Activated T-cell treated with anti-CD3 and anti-CD28 coated beads, Interleukin-2, amount 50 U/mL, for 4 hours (primary cell): ENCODE measurements at regions not wholly inside any gene's neighbourhood (a gene's known extent, or its start where the extent isn't known, plus 50 kb on each side); places are given as distances from the start of the nearest gene placed in this dataset.
"Not testable (repeated sequence)": the region's sequence is repeated elsewhere in the genome, so short reads cannot be mapped to it uniquely, and the experiment has no call there.

ENCODE experiments used
- ATAC-seq, 2 donors: fragments of 200-7000 bp; cut with Tn5 transposase; one replicate each; pipeline ENCODE4 v1.10.0; 2021
- DNase-seq: peaks from one replicate; pipeline ENCODE4 v3.0.0-alpha.2; 2020
- H3K27me3 Mint-ChIP-seq: one replicate; pipeline ENCODE4 v1.8.0; 2021; ENCODE audit warnings: low read depth, mixed read lengths
- H3K36me3 Mint-ChIP-seq: one replicate; pipeline ENCODE4 v1.8.0; 2022; ENCODE audit warnings: mixed read lengths; ENCODE audit not compliant: insufficient read depth
- H3K4me1 Mint-ChIP-seq: one replicate; pipeline ENCODE4 v1.8.0; 2021; ENCODE audit warnings: low read depth, mixed read lengths
- H3K4me3 Mint-ChIP-seq: one replicate; pipeline ENCODE4 v1.8.0; 2021; ENCODE audit warnings: mild to moderate bottlenecking, moderate library complexity, mixed read lengths
- H3K9me3 Mint-ChIP-seq: one replicate; pipeline ENCODE4 v1.8.0; 2021; ENCODE audit warnings: mixed read lengths

DNA sequence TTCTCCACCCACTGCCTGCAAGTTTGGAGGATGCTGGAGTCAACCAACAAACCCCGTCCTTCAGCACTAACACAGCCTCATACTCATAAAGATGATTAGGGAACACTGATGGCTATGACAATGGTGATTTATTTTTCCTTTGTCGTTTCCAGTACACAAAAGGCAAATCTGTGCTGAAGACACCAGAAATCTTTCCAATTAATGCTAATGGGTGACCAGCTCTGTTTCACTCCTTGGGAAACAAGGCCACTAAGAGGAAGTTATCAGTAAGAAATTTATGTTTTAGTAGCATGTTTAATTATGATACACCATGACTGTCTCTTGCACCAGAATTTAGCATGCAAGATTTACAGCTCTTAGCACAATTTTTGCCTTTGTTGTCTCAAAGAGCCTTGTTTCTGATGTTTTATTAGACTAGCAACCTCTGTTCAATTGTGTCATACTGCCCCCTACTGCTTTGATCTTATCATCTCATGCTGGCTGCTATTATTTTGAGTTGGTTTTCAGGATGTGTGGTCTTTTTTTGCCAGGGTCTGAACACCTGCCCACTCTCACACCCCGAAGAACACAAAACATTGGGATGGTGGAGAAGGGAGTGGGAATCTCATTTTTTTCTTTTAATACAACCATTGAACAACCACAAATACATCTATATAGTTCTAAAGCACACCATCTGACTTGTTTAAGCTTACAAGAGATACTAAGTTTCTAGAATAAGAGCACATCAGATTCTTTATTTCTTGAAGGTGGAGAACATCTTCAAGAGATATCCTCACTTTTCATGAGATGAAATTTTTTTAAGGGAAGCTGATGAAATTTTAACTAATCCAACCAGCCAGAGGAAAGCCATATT lies 160.9 kb downstream of the SPTSSA start:
- no peaks in the 10 kb centered on the region for H3K4me1 Mint-ChIP-seq
- no peaks in the 10 kb centered on the region for H3K36me3 Mint-ChIP-seq
- DNase-seq (no peak), ATAC-seq (no peak)
- no peaks in the 10 kb centered on the region for H3K9me3 Mint-ChIP-seq
- H3K4me3 Mint-ChIP-seq, result no peak overlapping the region
- H3K27me3 Mint-ChIP-seq, result peaks cover 9% of the 10 kb centered on the region

DNA sequence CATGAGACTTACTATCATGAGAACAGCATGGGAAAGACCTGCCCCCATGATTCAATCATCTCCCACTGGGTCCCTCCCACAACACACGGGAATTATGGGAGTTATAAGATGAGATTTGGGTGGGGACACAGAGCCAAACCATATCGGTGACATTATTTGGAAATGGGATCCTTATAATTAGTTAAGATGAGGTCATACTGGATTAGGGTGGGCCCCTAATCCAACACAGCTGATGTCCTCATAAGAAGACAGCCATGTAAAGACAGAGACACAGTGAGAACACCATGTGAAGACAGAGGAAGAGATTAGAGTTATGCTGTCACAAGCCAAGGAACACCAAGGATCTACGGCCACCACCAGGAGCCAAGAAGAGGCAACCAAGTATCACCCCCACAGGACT lies 161.7 kb downstream of the SPTSSA start:
- ATAC-seq, result no peak
- H3K9me3 Mint-ChIP-seq, result no peaks in the 10 kb centered on the region
- H3K4me1 Mint-ChIP-seq, result no peaks in the 10 kb centered on the region
- no peaks in the 10 kb centered on the region for H3K36me3 Mint-ChIP-seq
- peaks cover 8% of the 10 kb centered on the region for H3K27me3 Mint-ChIP-seq
- H3K4me3 Mint-ChIP-seq, result no peak overlapping the region
- DNase-seq, result no peak

DNA sequence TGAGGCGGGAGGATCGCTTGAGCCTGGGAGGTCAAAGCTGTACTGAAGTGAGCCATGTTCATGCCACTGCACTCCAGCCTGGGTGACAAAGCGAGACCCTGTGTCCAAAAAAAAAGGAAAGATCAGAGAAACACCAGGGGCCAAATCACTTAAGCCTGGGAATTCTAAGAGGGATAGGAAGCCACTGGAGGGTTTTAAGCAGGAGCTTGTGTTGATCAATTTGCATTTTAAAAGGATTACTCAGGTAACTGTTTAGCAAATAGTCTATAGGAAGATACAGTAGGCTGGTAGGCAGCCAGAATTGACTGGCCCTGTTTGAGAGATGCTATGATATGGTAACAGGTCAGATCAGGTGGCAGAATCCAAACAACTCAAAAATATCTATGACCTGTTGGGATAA lies 162.7 kb downstream of the SPTSSA start:
- H3K4me3 Mint-ChIP-seq, result no peak overlapping the region
- DNase-seq, result no peak
- no peaks in the 10 kb centered on the region for H3K4me1 Mint-ChIP-seq
- no peaks in the 10 kb centered on the region for H3K9me3 Mint-ChIP-seq
- H3K36me3 Mint-ChIP-seq, result no peaks in the 10 kb centered on the region
- H3K27me3 Mint-ChIP-seq, result peaks cover 7% of the 10 kb centered on the region
- no peak for ATAC-seq

DNA sequence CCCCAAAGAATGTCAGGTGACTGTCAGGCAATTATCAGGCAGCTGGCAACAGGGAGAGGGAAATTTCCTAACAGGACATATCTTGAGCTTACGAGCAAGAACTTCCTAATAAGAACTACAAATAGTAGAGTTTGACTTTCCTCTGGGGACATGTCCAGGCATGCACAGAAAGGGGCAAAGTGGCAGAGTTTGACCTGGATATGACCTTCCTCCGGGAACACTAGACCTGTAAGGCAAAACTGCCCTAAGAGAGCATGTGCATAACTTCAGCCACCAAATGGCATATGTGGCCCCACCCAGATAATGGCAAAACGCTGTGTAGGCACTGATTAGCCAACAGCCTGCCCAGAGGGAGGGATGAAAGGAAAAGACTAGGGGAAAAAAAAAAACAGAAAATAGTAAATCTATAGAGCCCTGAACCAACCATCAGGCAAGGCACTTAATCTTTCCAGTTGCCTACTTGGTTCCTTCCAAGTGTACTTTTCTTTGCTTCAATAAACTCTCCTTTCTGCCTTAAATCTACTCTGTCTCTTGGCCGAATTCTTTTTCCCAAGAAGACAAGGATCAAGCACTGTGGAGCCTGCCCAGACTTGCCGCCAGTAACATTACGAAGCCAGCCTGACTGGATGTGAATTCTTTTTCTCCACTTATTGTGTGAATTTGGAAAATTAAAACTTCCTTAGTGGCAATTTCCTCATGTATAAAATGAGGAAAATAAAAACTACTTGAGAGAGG lies 164.1 kb downstream of the SPTSSA start:
- Mint-ChIP-seq H3K9me3 (no peaks in the 10 kb centered on the region), H3K4me3 (no peak overlapping the region), H3K36me3 (no peaks in the 10 kb centered on the region), H3K4me1 (no peaks in the 10 kb centered on the region), H3K27me3 (peaks cover 4% of the 10 kb centered on the region)
- ATAC-seq (no peak), DNase-seq (no peak)

DNA sequence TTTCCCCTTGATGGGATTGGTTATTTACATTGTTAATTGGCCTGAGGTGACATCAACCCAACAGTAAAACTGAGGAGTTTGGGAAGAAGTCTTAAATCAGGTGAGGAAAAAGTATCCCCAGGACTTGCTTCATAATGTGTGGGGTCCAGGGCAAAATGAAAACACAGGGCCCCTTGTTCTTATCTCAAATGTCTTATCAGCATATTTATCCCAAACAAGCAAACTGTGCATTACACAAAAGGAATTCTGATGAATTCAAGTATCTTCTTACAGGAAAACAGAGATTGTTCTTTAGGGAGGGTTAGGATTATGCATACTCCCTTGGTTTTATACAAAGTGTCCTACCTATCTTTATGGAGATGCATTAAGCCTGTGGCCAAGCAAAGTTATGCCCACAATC lies 178.4 kb downstream of the SPTSSA start:
- Mint-ChIP-seq H3K27me3 (no peaks in the 10 kb centered on the region), H3K4me3 (no peak overlapping the region), H3K36me3 (no peaks in the 10 kb centered on the region), H3K9me3 (peaks cover 6% of the 10 kb centered on the region), H3K4me1 (no peaks in the 10 kb centered on the region)
- no peak for ATAC-seq
- DNase-seq, result no peak

DNA sequence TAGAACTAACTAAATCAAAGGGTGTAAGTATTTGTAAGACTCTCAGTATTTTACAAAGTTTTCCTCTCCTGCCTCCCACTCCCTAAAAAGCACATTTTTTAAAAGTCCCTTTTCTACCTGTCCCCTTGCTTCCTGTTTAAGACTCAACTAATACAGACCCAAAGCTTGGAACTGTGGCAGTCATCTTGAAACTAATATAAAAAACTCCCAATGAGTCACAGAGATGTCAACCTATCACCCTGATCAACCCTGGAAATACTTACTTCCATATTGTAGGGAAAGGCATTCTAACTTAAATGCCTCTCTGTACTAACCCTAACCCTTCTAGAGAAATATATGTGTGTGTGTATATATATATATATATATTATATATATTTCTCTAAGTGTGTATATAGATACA lies 184.8 kb downstream of the SPTSSA start:
- no peaks in the 10 kb centered on the region for H3K4me1 Mint-ChIP-seq
- ATAC-seq (no peak), DNase-seq (no peak)
- H3K27me3 Mint-ChIP-seq, result no peaks in the 10 kb centered on the region
- H3K9me3 Mint-ChIP-seq, result peaks cover 6% of the 10 kb centered on the region
- no peak overlapping the region for H3K4me3 Mint-ChIP-seq
- no peaks in the 10 kb centered on the region for H3K36me3 Mint-ChIP-seq

DNA sequence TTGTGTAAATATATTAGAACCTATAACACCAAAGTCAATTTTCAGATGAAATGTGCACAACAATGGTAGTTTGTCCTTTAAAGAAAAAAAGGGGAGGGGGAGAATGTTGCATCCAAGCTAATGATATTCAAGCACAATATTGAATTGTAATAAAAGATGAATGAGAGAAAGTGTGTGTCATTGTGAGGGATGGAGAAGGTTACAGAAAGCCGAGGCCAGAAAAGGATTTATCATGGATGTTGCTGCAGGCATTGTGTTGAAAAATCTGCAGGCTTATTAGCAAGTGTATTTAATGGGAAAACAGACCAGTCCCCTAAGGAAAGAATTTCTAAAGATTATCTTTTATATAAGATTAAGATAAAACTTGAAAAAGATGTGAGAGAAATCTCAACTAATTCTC lies 186.5 kb downstream of the SPTSSA start:
- Mint-ChIP-seq H3K36me3 (no peaks in the 10 kb centered on the region), H3K4me3 (no peak overlapping the region), H3K4me1 (no peaks in the 10 kb centered on the region), H3K9me3 (peaks cover 2% of the 10 kb centered on the region), H3K27me3 (no peaks in the 10 kb centered on the region)
- ATAC-seq (no peak), DNase-seq (no peak)

DNA sequence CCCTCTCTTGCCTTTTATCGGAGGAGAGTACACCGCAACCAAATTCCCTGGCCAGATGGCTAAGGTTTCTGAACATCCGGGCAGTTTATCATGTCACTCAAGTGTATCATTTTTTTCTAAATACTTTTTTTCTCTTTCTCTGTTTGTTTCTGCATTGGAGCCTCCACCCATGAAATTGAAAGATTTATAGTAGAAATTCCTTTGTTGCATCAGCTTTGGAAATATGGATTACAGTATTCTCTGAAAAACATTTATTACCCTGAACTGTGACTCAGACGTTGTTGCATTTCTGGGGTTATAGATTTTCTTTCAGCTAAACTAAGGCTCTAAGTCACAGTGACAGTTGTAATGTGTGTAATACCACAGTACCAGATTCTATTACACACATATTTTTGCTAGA lies 187.0 kb downstream of the SPTSSA start:
- Mint-ChIP-seq H3K4me3 (no peak overlapping the region), H3K27me3 (no peaks in the 10 kb centered on the region), H3K36me3 (no peaks in the 10 kb centered on the region), H3K4me1 (no peaks in the 10 kb centered on the region), H3K9me3 (no peaks in the 10 kb centered on the region)
- ATAC-seq, result no peak
- no peak for DNase-seq

DNA sequence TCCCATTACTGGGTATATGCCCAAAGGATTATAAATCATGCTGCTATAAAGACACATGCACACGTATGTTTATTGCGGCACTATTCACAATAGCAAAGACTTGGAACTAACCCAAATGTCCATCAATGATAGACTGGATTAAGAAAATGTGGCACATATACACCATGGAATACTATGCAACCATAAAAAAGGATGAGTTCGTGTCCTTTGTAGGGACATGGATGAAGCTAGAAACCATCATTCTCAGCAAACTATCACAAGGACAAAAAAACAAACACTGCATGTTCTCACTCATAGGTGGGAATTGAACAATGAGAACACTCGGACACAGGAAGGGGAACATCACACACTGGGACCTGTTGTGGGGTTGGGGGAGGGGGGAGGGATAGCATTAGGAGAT lies 188.3 kb downstream of the SPTSSA start:
- not testable (repeated sequence) for H3K36me3 Mint-ChIP-seq, H3K4me1 Mint-ChIP-seq, H3K9me3 Mint-ChIP-seq, DNase-seq, ATAC-seq, H3K27me3 Mint-ChIP-seq, H3K4me3 Mint-ChIP-seq

DNA sequence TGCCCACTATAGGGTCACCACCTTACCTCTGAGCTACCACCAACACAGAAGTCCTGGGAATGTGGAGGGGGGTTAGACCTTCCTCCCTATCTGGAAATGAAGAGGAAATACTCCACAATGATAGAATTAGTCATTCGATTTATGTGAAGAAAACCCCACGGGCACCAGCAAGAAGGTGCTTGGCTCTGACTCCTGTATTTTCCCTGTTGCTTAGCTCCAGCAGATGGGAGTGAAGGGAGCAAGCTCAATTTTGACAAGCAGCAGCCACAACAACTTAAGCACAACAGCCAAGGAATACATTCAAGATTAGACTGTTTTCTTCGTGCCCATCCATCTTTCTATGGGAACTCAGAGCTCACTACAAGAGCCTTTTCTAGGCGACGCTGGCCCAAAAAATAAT lies 191.7 kb downstream of the SPTSSA start:
- Mint-ChIP-seq H3K36me3 (no peaks in the 10 kb centered on the region), H3K4me3 (no peak overlapping the region), H3K4me1 (no peaks in the 10 kb centered on the region), H3K9me3 (no peaks in the 10 kb centered on the region), H3K27me3 (peaks cover 4% of the 10 kb centered on the region)
- DNase-seq (no peak), ATAC-seq (no peak)

DNA sequence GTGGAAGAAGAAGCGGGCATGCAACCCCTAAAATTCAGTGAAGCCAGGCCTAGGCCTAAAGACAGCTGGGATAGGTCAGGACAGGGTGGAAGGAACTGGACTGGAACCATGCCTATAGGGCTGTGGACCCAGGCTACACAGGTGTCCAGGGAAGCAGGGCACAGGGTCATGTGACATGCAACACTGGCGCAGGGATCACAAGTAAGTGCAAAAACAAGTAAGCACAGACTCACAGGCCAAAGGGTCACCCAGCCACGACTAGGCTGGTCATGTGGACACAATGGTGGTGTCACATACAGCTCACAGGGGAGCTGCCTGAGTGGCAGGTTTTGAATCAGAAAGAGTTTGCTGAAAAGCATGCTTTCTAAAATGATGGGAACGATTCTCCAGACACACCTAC lies 195.7 kb downstream of the SPTSSA start:
- no peak for ATAC-seq
- H3K36me3 Mint-ChIP-seq, result no peaks in the 10 kb centered on the region
- peaks cover 8% of the 10 kb centered on the region for H3K27me3 Mint-ChIP-seq
- no peaks in the 10 kb centered on the region for H3K9me3 Mint-ChIP-seq
- H3K4me1 Mint-ChIP-seq, result no peaks in the 10 kb centered on the region
- no peak for DNase-seq
- H3K4me3 Mint-ChIP-seq, result no peak overlapping the region

DNA sequence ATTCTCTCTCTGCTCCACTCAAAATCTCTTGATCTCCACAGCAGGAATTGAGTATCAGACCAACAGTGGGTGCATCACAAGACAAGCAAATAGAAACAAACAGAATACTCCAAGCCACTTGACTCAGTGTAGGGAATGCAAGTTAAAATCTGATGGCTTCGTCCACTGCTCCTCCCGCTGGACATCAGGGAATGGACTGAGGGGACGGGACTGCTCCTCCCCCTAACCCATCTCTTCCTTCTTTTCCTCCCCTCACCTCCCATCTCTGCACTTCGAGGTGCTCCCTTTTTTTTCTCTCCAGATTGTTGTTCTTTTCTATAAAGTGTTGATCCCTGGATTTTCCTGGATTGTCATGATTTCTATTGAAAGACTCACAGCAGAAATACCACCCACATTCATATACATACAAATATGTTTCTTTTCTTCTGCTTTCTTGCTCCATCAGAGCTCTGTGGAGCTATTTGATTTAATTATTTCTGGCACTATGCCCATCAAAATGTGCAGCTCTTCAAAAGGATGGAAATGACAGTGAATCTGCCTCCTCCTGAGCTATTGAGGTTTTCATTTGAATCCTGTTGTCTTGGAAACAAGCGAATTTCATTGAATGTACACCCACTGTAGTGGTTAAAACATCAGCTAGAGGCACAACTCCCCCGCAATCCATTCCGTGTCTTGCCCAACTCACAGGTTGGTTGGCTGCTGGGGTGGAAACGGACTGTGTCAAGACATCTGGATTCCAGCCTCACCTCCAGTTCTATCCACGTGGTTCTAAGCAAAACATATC lies 199.7 kb downstream of the SPTSSA start:
- H3K36me3 Mint-ChIP-seq, result no peaks in the 10 kb centered on the region
- no peaks in the 10 kb centered on the region for H3K9me3 Mint-ChIP-seq
- no peaks in the 10 kb centered on the region for H3K4me1 Mint-ChIP-seq
- no peak overlapping the region for H3K4me3 Mint-ChIP-seq
- peaks cover 4% of the 10 kb centered on the region for H3K27me3 Mint-ChIP-seq
- ATAC-seq, result no peak
- no peak for DNase-seq

DNA sequence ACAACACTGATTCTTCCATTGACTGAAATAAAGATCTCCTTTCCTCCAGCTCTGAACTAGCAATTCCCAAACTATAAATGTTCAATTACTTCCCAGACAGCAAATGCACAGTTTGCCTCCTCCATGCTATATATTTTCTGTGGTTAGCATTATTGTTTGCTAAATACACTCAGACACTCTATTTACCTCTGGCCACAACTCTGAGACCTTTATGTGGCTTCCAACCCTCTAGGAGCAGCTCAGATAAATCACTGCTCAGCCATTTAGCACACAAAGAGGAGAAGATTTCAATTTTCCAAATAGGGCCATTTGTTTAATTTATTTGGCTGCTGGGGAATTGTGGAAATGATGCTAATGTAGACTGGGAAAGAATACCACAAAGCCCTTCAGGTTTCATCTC lies 202.0 kb downstream of the SPTSSA start:
- H3K4me1 Mint-ChIP-seq, result no peaks in the 10 kb centered on the region
- DNase-seq (no peak), ATAC-seq (no peak)
- peaks cover 6% of the 10 kb centered on the region for H3K27me3 Mint-ChIP-seq
- no peaks in the 10 kb centered on the region for H3K9me3 Mint-ChIP-seq
- H3K4me3 Mint-ChIP-seq, result no peak overlapping the region
- no peaks in the 10 kb centered on the region for H3K36me3 Mint-ChIP-seq

DNA sequence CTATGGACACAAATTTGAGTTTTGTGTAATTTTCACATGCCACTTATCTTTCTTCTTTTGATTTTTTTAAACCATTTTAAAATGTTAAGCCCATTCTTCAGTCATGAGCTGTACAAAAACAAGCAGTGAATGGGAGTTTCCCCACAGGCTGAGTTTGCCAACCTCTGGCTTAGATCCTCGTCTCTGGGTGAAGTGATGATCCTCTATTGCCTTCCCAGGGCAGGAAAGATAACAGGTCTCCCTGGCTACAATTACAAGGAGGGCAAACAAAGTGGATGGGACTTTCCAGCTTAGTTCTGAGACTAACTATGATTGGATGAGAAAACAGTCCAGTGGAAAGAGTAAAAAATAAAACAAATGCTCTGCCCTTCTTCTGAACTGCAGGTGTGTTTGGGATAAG lies 203.7 kb downstream of the SPTSSA start:
- Mint-ChIP-seq H3K4me3 (no peak overlapping the region), H3K36me3 (no peaks in the 10 kb centered on the region), H3K4me1 (no peaks in the 10 kb centered on the region), H3K27me3 (peaks cover 6% of the 10 kb centered on the region), H3K9me3 (no peaks in the 10 kb centered on the region)
- ATAC-seq (no peak), DNase-seq (no peak)
